ENCODE measurements at regions not wholly inside any gene's neighbourhood (a gene's known extent, or its start where the extent isn't known, plus 50 kb on each side); places are given as distances from the start of the nearest gene placed in this dataset.

- Mint-ChIP-seq H3K9me3 (peaks cover 18% of the 10 kb centered on the region), H3K4me3 (no peak overlapping the region), H3K4me1 (peaks cover 28% of the 10 kb centered on the region), H3K27me3 (ENCODE audit: low read depth, poor library complexity) (peaks cover 15% of the 10 kb centered on the region), H3K27ac (no peak overlapping the region), H3K36me3 (ENCODE audit: low read depth) (peaks cover 13% of the 10 kb centered on the region)
- TF ChIP-seq CTCF (IDR thresholded peaks at IDR 0.05), result no peak
- DNase-seq, result no peak
Measured at GRCh38 chr2:15775753-15776628, 164.4 kb upstream of the MYCN start.

- TF ChIP-seq CTCF (IDR thresholded peaks at IDR 0.05), result no peak
- H3K4me1 Mint-ChIP-seq, result peaks cover 34% of the 10 kb centered on the region
Measured at GRCh38 chr2:15776629-15776919, 163.8 kb upstream of the MYCN start.

GRCh38 chr2:15776992-15777702 lies 163.2 kb upstream of the MYCN start:
- peaks cover 12% of the 10 kb centered on the region for H3K27me3 Mint-ChIP-seq (ENCODE audit: low read depth, poor library complexity)
- H3K27ac Mint-ChIP-seq, result no peak overlapping the region
- H3K36me3 Mint-ChIP-seq (ENCODE audit: low read depth), result peaks cover 13% of the 10 kb centered on the region
- no peak overlapping the region for H3K4me3 Mint-ChIP-seq
- peaks cover 18% of the 10 kb centered on the region for H3K9me3 Mint-ChIP-seq
- H3K4me1 Mint-ChIP-seq, result peaks cover 37% of the 10 kb centered on the region
- DNase-seq, result no peak
- no peak for TF ChIP-seq CTCF (IDR thresholded peaks at IDR 0.05)

More at GRCh38 chr2:15776629-15776919, 163.8 kb upstream of the MYCN start:
- Mint-ChIP-seq H3K27me3 (ENCODE audit: low read depth, poor library complexity) (peaks cover 15% of the 10 kb centered on the region), H3K9me3 (peaks cover 18% of the 10 kb centered on the region), H3K36me3 (ENCODE audit: low read depth) (peaks cover 13% of the 10 kb centered on the region), H3K4me3 (no peak overlapping the region), H3K27ac (no peak overlapping the region)
- DNase-seq, result no peak

- no peak overlapping the region for H3K27ac Mint-ChIP-seq
- TF ChIP-seq CTCF (IDR thresholded peaks at IDR 0.05), result no peak
- H3K36me3 Mint-ChIP-seq (ENCODE audit: low read depth), result peaks cover 11% of the 10 kb centered on the region
- peaks cover 16% of the 10 kb centered on the region for H3K9me3 Mint-ChIP-seq
- H3K4me3 Mint-ChIP-seq, result no peak overlapping the region
- no peak for DNase-seq
- H3K27me3 Mint-ChIP-seq (ENCODE audit: low read depth, poor library complexity), result peaks cover 11% of the 10 kb centered on the region
- peaks cover 37% of the 10 kb centered on the region for H3K4me1 Mint-ChIP-seq
Measured at GRCh38 chr2:15777795-15778371, 162.5 kb upstream of the MYCN start.

- Mint-ChIP-seq H3K27me3 (ENCODE audit: low read depth, poor library complexity) (peaks cover 10% of the 10 kb centered on the region), H3K4me3 (no peak overlapping the region), H3K9me3 (peaks cover 9% of the 10 kb centered on the region), H3K4me1 (peaks cover 42% of the 10 kb centered on the region), H3K36me3 (ENCODE audit: low read depth) (peaks cover 4% of the 10 kb centered on the region), H3K27ac (no peak overlapping the region)
- no peak for DNase-seq
- no peak for TF ChIP-seq CTCF (IDR thresholded peaks at IDR 0.05)
Measured at GRCh38 chr2:15778529-15779219, 161.7 kb upstream of the MYCN start.
